SKM-1 (cell line): ENCODE measurements at regions not wholly inside any gene's neighbourhood (a gene's known extent, or its start where the extent isn't known, plus 50 kb on each side); places are given as distances from the start of the nearest gene placed in this dataset.

Experiments used
- DNase-seq: peaks from one replicate; lab custom pipeline; 2025; ENCODE audit not compliant: unreplicated experiment; lab: John Stamatoyannopoulos, UW

- DNase-seq = no peak
These were observed 85.2 kb upstream of the IQSEC1 start for GRCh38 chr3:13158408-13158807.

- no peak for DNase-seq
These were observed 84.8 kb upstream of the IQSEC1 start for GRCh38 chr3:13157986-13158385.

GRCh38 chr3:13152826-13153710 is 79.8 kb upstream of the IQSEC1 start:
- no peak for DNase-seq

- no peak for DNase-seq
These were observed 77.4 kb upstream of the IQSEC1 start for GRCh38 chr3:13150624-13151023.

- DNase-seq = no peak
These were observed 76.3 kb upstream of the IQSEC1 start for GRCh38 chr3:13149330-13150108.

- no peak for DNase-seq
These were observed 75.5 kb upstream of the IQSEC1 start for GRCh38 chr3:13148561-13149329.

- no peak for DNase-seq
These were observed 74.9 kb upstream of the IQSEC1 start for GRCh38 chr3:13148126-13148525.

GRCh38 chr3:13147344-13147743 is 74.1 kb upstream of the IQSEC1 start:
- DNase-seq = no peak

GRCh38 chr3:13146643-13147143 is 73.5 kb upstream of the IQSEC1 start:
- no peak for DNase-seq

- no peak for DNase-seq
These were observed 72.8 kb upstream of the IQSEC1 start for GRCh38 chr3:13145826-13146642.

- DNase-seq = no peak
These were observed 72.0 kb upstream of the IQSEC1 start for GRCh38 chr3:13145131-13145825.

- DNase-seq = no peak
These were observed 71.2 kb upstream of the IQSEC1 start for GRCh38 chr3:13144163-13145023.

GRCh38 chr3:13143381-13144004 is 70.3 kb upstream of the IQSEC1 start:
- DNase-seq = no peak

GRCh38 chr3:13142552-13143380 is 69.5 kb upstream of the IQSEC1 start:
- no peak for DNase-seq

- DNase-seq = no peak
These were observed 68.8 kb upstream of the IQSEC1 start for GRCh38 chr3:13141991-13142412.

- no peak for DNase-seq
These were observed 68.0 kb upstream of the IQSEC1 start for GRCh38 chr3:13141183-13141582.

GRCh38 chr3:13140596-13140995 is 67.4 kb upstream of the IQSEC1 start:
- no peak for DNase-seq
